ENCODE measurements at regions not wholly inside any gene's neighbourhood (a gene's known extent, or its start where the extent isn't known, plus 50 kb on each side); places are given as distances from the start of the nearest gene placed in this dataset.

- Histone ChIP-seq H2BK12ac (ENCODE audit: low read depth, low read length) (no peak overlapping the region), H3K23ac (ENCODE audit: insufficient read length) (no peak overlapping the region), H2BK20ac (ENCODE audit: low read length) (no peak overlapping the region), H4K91ac (replicated peaks; ENCODE audit: insufficient read length, low read length) (no peak overlapping the region), H2BK120ac (replicated peaks; ENCODE audit: low read depth, low read length) (no peak overlapping the region), H2BK15ac (ENCODE audit: low read length) (no peak overlapping the region), H3K18ac (ENCODE audit: extremely low read depth, low read length) (no peak overlapping the region), H3K4ac (replicated peaks; ENCODE audit: insufficient read length, low read depth, low read length) (no peak overlapping the region), H3K79me1 (ENCODE audit: low read depth, low read length) (no peaks in the 10 kb centered on the region), H3K4me2 (ENCODE audit: insufficient read depth in 1 of 2, low read depth in 2 of 2, low read length in 2 of 2) (no peak overlapping the region), H4K5ac (ENCODE audit: insufficient read length, low read depth, low read length) (no peak overlapping the region), H3K27ac (ENCODE audit: low read depth, low read length) (no peak overlapping the region), H3K14ac (ENCODE audit: insufficient read length) (no peak overlapping the region), H3K27me3 (replicated peaks in 1 of 4; ENCODE audit: control insufficient read depth in 3 of 4, extremely low read depth in 1 of 4, insufficient read depth in 3 of 4, low read length in 3 of 4) (peaks cover 0 to 2% (median 0%) of the 10 kb centered on the region in 4 experiments; a peak in 2 of 7 replicates), H2BK5ac (ENCODE audit: low read depth, low read length) (no peak overlapping the region), H3K23me2 (ENCODE audit: low read depth, low read length) (no peaks in the 10 kb centered on the region; the same call in 1 of the 2 replicates), H3K79me2 (ENCODE audit: control insufficient read depth in 1 of 2, insufficient read depth in 2 of 2, low read length in 2 of 2) (no peaks in the 10 kb centered on the region), H2AFZ (ENCODE audit: low read length) (no peak overlapping the region), H3K56ac (replicated peaks; ENCODE audit: insufficient read length, low read depth, low read length) (no peak overlapping the region), H3K4me3 (ENCODE audit: extremely low read depth in 1 of 4, insufficient read depth in 2 of 4, low read depth in 3 of 4, low read length in 4 of 4) (no peak overlapping the region), H3K36me3 (ENCODE audit: control insufficient read depth in 2 of 4, insufficient read depth in 4 of 4, low read length in 3 of 4) (no peaks in the 10 kb centered on the region), H2AK5ac (ENCODE audit: low read depth, low read length) (no peak overlapping the region), H3K9ac (replicated peaks in 1 of 4; ENCODE audit: extremely low read depth in 1 of 4, low read depth in 3 of 4, low read length in 3 of 4) (no peak overlapping the region), H3K4me1 (replicated peaks in 1 of 4; ENCODE audit: control insufficient read depth in 3 of 4, insufficient read depth in 4 of 4, low read length in 3 of 4) (peaks cover 0 to 6% (median 0%) of the 10 kb centered on the region in 4 experiments; a peak in 3 of 7 replicates), H3K9me3 (ENCODE audit: insufficient read depth in 2 of 2, low read depth in 1 of 2, low read length in 1 of 2) (no peaks in the 10 kb centered on the region), H4K20me1 (replicated peaks in 1 of 2; ENCODE audit: control insufficient read depth in 1 of 2, insufficient read depth in 2 of 2, low read length in 2 of 2) (no peaks in the 10 kb centered on the region), H4K8ac (ENCODE audit: extremely low read depth, insufficient read depth, low read length) (no peak overlapping the region)
- TF ChIP-seq SIRT6 (IDR thresholded peaks at IDR 0.05; ENCODE audit: low read length) (no peak), RFX5 (IDR thresholded peaks at IDR 0.05; ENCODE audit: borderline replicate concordance, low read depth, low read length) (no peak), RNF2 (IDR thresholded peaks at IDR 0.05; ENCODE audit: borderline replicate concordance, low read depth, low read length, missing control alignments, poor library complexity, severe bottlenecking) (no peak), CBX8 (IDR thresholded peaks at IDR 0.05; ENCODE audit: borderline replicate concordance, low read depth, low read length) (no peak), POU5F1 (IDR thresholded peaks at IDR 0.05; ENCODE audit: low read depth, low read length) (no peak), TCF12 (IDR thresholded peaks at IDR 0.05; ENCODE audit: low read depth, low read length) (no peak), SIN3A (conservative IDR thresholded peaks at IDR 0.05 in 1 of 2, IDR thresholded peaks at IDR 0.05 in 1 of 2; ENCODE audit: low read depth in 1 of 2, low read length in 2 of 2) (no peak), GABPA (IDR thresholded peaks at IDR 0.05; ENCODE audit: borderline replicate concordance, insufficient read depth, low read length) (no peak), CTBP2 (IDR thresholded peaks at IDR 0.05; ENCODE audit: borderline replicate concordance, insufficient read depth, insufficient read length, low read length) (no peak), E2F6 (IDR thresholded peaks at IDR 0.05) (no peak), YY1 (IDR thresholded peaks at IDR 0.05; ENCODE audit: low read depth, low read length) (no peak), SP4 (IDR thresholded peaks at IDR 0.05; ENCODE audit: low read length) (no peak), BCL11A (IDR thresholded peaks at IDR 0.05; ENCODE audit: low read depth in 2 of 2, low read length in 2 of 2) (no peak)
- FAIRE-seq (no peak), DNase-seq (ENCODE audit: low read depth in 1 of 2, low spot score in 2 of 2) (no peak)
- whole genome bisulfite sequencing, 2 experiments (ENCODE audit: extremely low coverage in 1 of 2, insufficient coverage in 1 of 2, insufficient read length in 1 of 2, insufficient replicate concordance in 2 of 2, low coverage in 1 of 2, low lambda C conversion rate in 2 of 2, missing lambda C conversion rate in 1 of 2): 79% methylated on average over 3 of the region's 3 CpGs; no CpG with 5 or more reads in 1 of the 2 experiments
- ChIA-PET POLR2A (ENCODE audit: partially characterized antibody) (no interaction called here), CTCF (ENCODE audit: partially characterized antibody) (interaction anchor here (1.7 kb wide), 1 partner anchor 20 kb away, joined by 3 read pairs; no protein-coding TSS in a partner anchor)
Observed at GRCh38 chr1:17978016-17978415, 129.6 kb upstream of the IGSF21 start.
